IMR-90 (cell line): ENCODE measurements at regions not wholly inside any gene's neighbourhood (a gene's known extent, or its start where the extent isn't known, plus 50 kb on each side); places are given as distances from the start of the nearest gene placed in this dataset.

Experiments used
- ATAC-seq: fragments of 200-7000 bp; cut with Tn5 transposase; 2 replicates; pipeline ENCODE4 v1.9.1; 2020; ENCODE audit warnings: low read depth, mild to moderate bottlenecking, moderate library complexity
- BruUV-seq: library from RNA; stranded (reverse); fragments of 400-500 nt; replicated peaks from 2 replicates; lab custom pipeline; 2021; lab: Mats Ljungman, UMichigan
- CTCF ChIA-PET: fragments of 300-600 bp; formaldehyde crosslinking; extraction: SDS; loops from one replicate; lab custom pipeline; 2021; ENCODE audit warnings: antibody characterized with exemption; lab: Yijun Ruan, JAX
- POLR2A ChIA-PET: fragments of 300-600 bp; sonication (Branson Sonifier 250); formaldehyde crosslinking; loops from one replicate; lab custom pipeline; 2022; ENCODE audit warnings: antibody characterized with exemption; ENCODE audit not compliant: unreplicated experiment; lab: Charles Lee
- DNase-seq: peaks from one replicate; pipeline ENCODE4 v3.0.0; 2013
- H2AFZ ChIP-seq: replicated peaks from 2 replicates; pipeline ENCODE3; 2013; ENCODE audit warnings: low read length, mild to moderate bottlenecking; ENCODE audit not compliant: poor library complexity
- H2AK5ac ChIP-seq: 2 replicates; pipeline ENCODE4 v1.6.1; 2013; ENCODE audit warnings: low read depth, low read length, inconsistent platforms
- H2AK9ac ChIP-seq: replicated peaks from 2 replicates; pipeline ENCODE3; 2013; ENCODE audit warnings: mild to moderate bottlenecking, low read depth, low read length, moderate library complexity; ENCODE audit not compliant: poor library complexity
- H2BK120ac ChIP-seq: 2 replicates; pipeline ENCODE4 v1.6.1; 2013; ENCODE audit warnings: low read depth, low read length, inconsistent platforms
- H2BK15ac ChIP-seq: 3 replicates; pipeline ENCODE4 v1.6.1; 2013; ENCODE audit warnings: low read depth, low read length, inconsistent platforms
- H2BK20ac ChIP-seq: 2 replicates; pipeline ENCODE4 v1.6.1; 2013; ENCODE audit warnings: low read depth, mild to moderate bottlenecking, inconsistent platforms, low read length, moderate library complexity
- H2BK5ac ChIP-seq: 2 replicates; pipeline ENCODE4 v1.6.1; 2013; ENCODE audit warnings: mild to moderate bottlenecking, low read depth, low read length, inconsistent platforms; ENCODE audit not compliant: poor library complexity, severe bottlenecking
- H3K14ac ChIP-seq: replicated peaks from 2 replicates; pipeline ENCODE4 v1.6.1; 2013; ENCODE audit warnings: low read depth, low read length, inconsistent platforms
- H3K18ac ChIP-seq: 2 replicates; pipeline ENCODE4 v1.6.1; 2013; ENCODE audit warnings: low read depth, low read length, control low read depth
- H3K23ac ChIP-seq: 2 replicates; pipeline ENCODE4 v1.6.1; 2013; ENCODE audit warnings: low read depth, low read length, inconsistent platforms
- H3K27ac ChIP-seq: 2 replicates; pipeline ENCODE4 v1.5.1; 2013; ENCODE audit warnings: mild to moderate bottlenecking, control low read depth, low read length; ENCODE audit not compliant: insufficient read depth
- H3K27me3 ChIP-seq: 2 replicates; pipeline ENCODE4 v1.6.1; 2013; ENCODE audit warnings: low read length; ENCODE audit not compliant: control insufficient read depth, insufficient read depth
- H3K36me3 ChIP-seq: 2 replicates; pipeline ENCODE4 v1.6.1; 2013; ENCODE audit warnings: low read length, mixed read lengths; ENCODE audit not compliant: control insufficient read depth, insufficient read depth
- H3K4ac ChIP-seq: 2 replicates; pipeline ENCODE4 v1.6.1; 2013; ENCODE audit warnings: low read depth, low read length, inconsistent platforms
- H3K4me1 ChIP-seq: 2 replicates; pipeline ENCODE4 v1.6.1; 2013; ENCODE audit warnings: low read length, mixed read lengths; ENCODE audit not compliant: control insufficient read depth, insufficient read depth
- H3K4me2 ChIP-seq: 2 replicates; pipeline ENCODE4 v1.6.1; 2013; ENCODE audit warnings: low read depth, mild to moderate bottlenecking, control low read depth, low read length, moderate library complexity
- H3K4me3 ChIP-seq: 2 replicates; pipeline ENCODE4 v1.5.1; 2013; ENCODE audit warnings: low read depth, mild to moderate bottlenecking, control low read depth, low read length, moderate library complexity; ENCODE audit not compliant: insufficient read depth
- H3K56ac ChIP-seq: 2 replicates; pipeline ENCODE4 v1.6.1; 2013; ENCODE audit warnings: low read length, inconsistent platforms; ENCODE audit not compliant: insufficient read depth; ENCODE audit errors: extremely low read depth
- H3K79me1 ChIP-seq, 2 experiments: 2 replicates each; pipeline ENCODE4 v1.6.1; 2013; ENCODE audit warnings: low read length in 2 of 2, inconsistent platforms in 1 of 2, low read depth in 1 of 2
- H3K9ac ChIP-seq: 2 replicates; pipeline ENCODE4 v1.6.1; 2013; ENCODE audit warnings: low read depth, low read length, control low read depth
- H3K9me1 ChIP-seq: 2 replicates; pipeline ENCODE4 v1.6.1; 2013; ENCODE audit warnings: low read length, inconsistent platforms; ENCODE audit not compliant: insufficient read depth
- H3K9me3 ChIP-seq: 2 replicates; pipeline ENCODE4 v1.6.1; 2013; ENCODE audit warnings: low read length; ENCODE audit not compliant: control insufficient read depth, insufficient read depth
- H4K20me1 ChIP-seq: 2 replicates; pipeline ENCODE4 v1.6.1; 2013; ENCODE audit warnings: low read length, inconsistent platforms; ENCODE audit not compliant: insufficient read depth
- H4K5ac ChIP-seq: 2 replicates; pipeline ENCODE4 v1.6.1; 2013; ENCODE audit warnings: mild to moderate bottlenecking, low read depth, low read length, control low read depth
- H4K8ac ChIP-seq, 2 experiments: 2 replicates each; pipeline ENCODE4 v1.6.1; 2013; ENCODE audit warnings: low read depth in 2 of 2, low read length in 2 of 2, control low read depth in 1 of 2, inconsistent platforms in 1 of 2
- H4K91ac ChIP-seq: 2 replicates; pipeline ENCODE4 v1.6.1; 2013; ENCODE audit warnings: low read depth, low read length, inconsistent platforms; ENCODE audit not compliant: insufficient read depth
- BHLHE40 ChIP-seq: fragments of 150-350 bp; IDR thresholded peaks from 2 replicates; pipeline ENCODE4 v1.6.1; 2016; ENCODE audit warnings: mild to moderate bottlenecking, low read depth, low read length
- FOS ChIP-seq: fragments of 150-350 bp; IDR thresholded peaks from 2 replicates; pipeline ENCODE4 v1.6.1; 2016; ENCODE audit warnings: low read depth, low read length
- WGBS, 2 experiments: methylation state at CpG; one replicate each; pipeline versions ENCODE4 v1.1.5 to v1.1.7; 2013; ENCODE audit warnings: missing lambda C conversion rate in 2 of 2; ENCODE audit not compliant: insufficient read length in 1 of 2; ENCODE audit errors: extremely low coverage in 2 of 2; 5-methylcytosine and 5-hydroxymethylcytosine counted together
- dilution Hi-C: fragments of 300-500 bp; cut with HindIII; formaldehyde crosslinking; loops from one replicate; pipeline ENCODE4 v1.14.3; 2018; ENCODE audit warnings: low sequenced_read_pairs; ENCODE audit not compliant: unreplicated experiment
- in situ Hi-C: fragments of 300-500 bp; cut with MboI; formaldehyde crosslinking; loops from 3 replicates; pipeline ENCODE4 v1.14.3; 2019; ENCODE audit warnings: low sequenced_read_pairs, inconsistent platforms, mixed read lengths
- intact Hi-C: fragments of 100-400 bp; cut with micrococcal nuclease; formaldehyde crosslinking; loops from 2 replicates; pipeline ENCODE4 v1.10.0; 2022

DNA sequence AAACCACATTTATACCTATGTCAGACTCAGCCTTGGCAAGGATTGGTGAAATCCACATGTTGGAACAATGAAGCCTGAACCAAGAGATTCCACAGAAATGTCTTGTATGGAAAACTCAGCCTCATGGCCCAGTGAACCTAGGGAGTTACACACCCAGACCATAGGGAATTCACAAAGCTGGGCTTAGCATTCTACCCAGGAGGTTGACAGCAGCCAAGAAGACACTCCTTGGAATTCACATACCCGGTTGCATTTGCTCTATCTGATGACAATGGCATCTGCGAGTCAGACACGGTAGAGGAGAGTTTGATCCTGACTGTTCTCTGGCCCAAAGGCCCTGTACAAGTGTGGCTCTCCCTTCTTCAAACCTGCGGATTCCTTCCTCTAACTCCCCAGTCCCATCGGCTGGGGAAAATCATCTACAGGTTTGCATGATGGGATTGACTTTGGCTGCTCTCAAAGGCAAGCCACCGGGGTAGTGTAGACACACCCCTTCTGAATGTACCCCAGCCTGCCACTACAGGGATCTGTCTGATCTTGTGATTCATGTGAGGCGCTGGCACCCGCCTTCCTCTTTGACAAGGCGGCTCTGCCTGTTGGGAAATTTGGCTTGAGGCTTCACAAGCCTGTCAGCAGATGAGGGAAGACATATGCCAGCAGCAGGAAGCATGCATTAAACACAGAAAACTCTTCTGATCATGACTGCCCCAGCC lies 297.3 kb upstream of the KAZN start:
- in situ Hi-C loops (no loop called here), intact Hi-C loops (no loop called here), dilution Hi-C loops (no loop called here)
- no peak for DNase-seq
- Histone ChIP-seq H4K8ac (no peak overlapping the region), H2AK9ac (no peak overlapping the region), H2AK5ac (no peak overlapping the region), H3K4me2 (no peak overlapping the region), H3K4me3 (no peak overlapping the region), H4K91ac (no peak overlapping the region), H3K79me1 (no peaks in the 10 kb centered on the region), H4K5ac (no peak overlapping the region), H2BK120ac (no peak overlapping the region), H3K4ac (no peak overlapping the region), H2BK5ac (no peak overlapping the region), H3K27me3 (no peaks in the 10 kb centered on the region; the same call in 1 of the 2 replicates), H3K18ac (no peak overlapping the region), H3K14ac (no peak overlapping the region), H3K9me1 (no peaks in the 10 kb centered on the region), H3K4me1 (no peaks in the 10 kb centered on the region), H2BK15ac (no peak overlapping the region), H2AFZ (no peak overlapping the region), H3K9me3 (peaks cover 9% of the 10 kb centered on the region; the same call in 1 of the 2 replicates), H3K9ac (no peak overlapping the region), H3K23ac (no peak overlapping the region), H2BK20ac (no peak overlapping the region), H3K27ac (no peak overlapping the region), H3K56ac (no peak overlapping the region), H4K20me1 (no peaks in the 10 kb centered on the region), H3K36me3 (no peaks in the 10 kb centered on the region)
- no TSS peak for BruUV-seq
- no peak for ATAC-seq
- POLR2A ChIA-PET: no interaction called here
- no CpG with 5 or more reads among the region's 9 CpGs for WGBS, 2 experiments
- CTCF ChIA-PET: no interaction called here
- no peak for TF ChIP-seq FOS
- TF ChIP-seq BHLHE40: no peak
